Glutamatergic neuron (in vitro differentiated cells): ENCODE measurements at regions not wholly inside any gene's neighbourhood (a gene's known extent, or its start where the extent isn't known, plus 50 kb on each side); places are given as distances from the start of the nearest gene placed in this dataset.
"Not testable (repeated sequence)": the region's sequence is repeated elsewhere in the genome, so short reads cannot be mapped to it uniquely, and the experiment has no call there.

Source experiments
- DNase-seq: peaks from one replicate; pipeline ENCODE4 v3.0.0; 2022
- H3K27ac Mint-ChIP-seq: one replicate; pipeline ENCODE4 v1.8.0; 2020; ENCODE audit warnings: mild to moderate bottlenecking, mixed read lengths, inconsistent platforms; ENCODE audit not compliant: unreplicated experiment
- H3K27me3 Mint-ChIP-seq: one replicate; pipeline ENCODE4 v1.8.0; 2020; ENCODE audit warnings: mild to moderate bottlenecking, moderate library complexity, mixed read lengths, inconsistent platforms; ENCODE audit not compliant: unreplicated experiment
- H3K36me3 Mint-ChIP-seq: one replicate; pipeline ENCODE4 v1.8.0; 2020; ENCODE audit warnings: mild to moderate bottlenecking, mixed read lengths, inconsistent platforms; ENCODE audit not compliant: unreplicated experiment
- H3K4me1 Mint-ChIP-seq: one replicate; pipeline ENCODE4 v1.8.0; 2020; ENCODE audit warnings: mild to moderate bottlenecking, low read depth, mixed read lengths, inconsistent platforms; ENCODE audit not compliant: unreplicated experiment
- H3K4me3 Mint-ChIP-seq: one replicate; pipeline ENCODE4 v1.8.0; 2020; ENCODE audit warnings: mild to moderate bottlenecking, mixed read lengths, inconsistent platforms; ENCODE audit not compliant: unreplicated experiment
- H3K9me3 Mint-ChIP-seq: one replicate; pipeline ENCODE4 v1.8.0; 2020; ENCODE audit warnings: mild to moderate bottlenecking, moderate library complexity, mixed read lengths, inconsistent platforms; ENCODE audit not compliant: unreplicated experiment

GRCh38 chr7:73166152-73166551, 80.3 kb upstream of the SPDYE9 start:
- H3K36me3 Mint-ChIP-seq, H3K27me3 Mint-ChIP-seq, H3K4me3 Mint-ChIP-seq, DNase-seq, H3K9me3 Mint-ChIP-seq, H3K4me1 Mint-ChIP-seq, H3K27ac Mint-ChIP-seq: not testable (repeated sequence)

- H3K27ac Mint-ChIP-seq, H3K36me3 Mint-ChIP-seq, H3K9me3 Mint-ChIP-seq, H3K4me1 Mint-ChIP-seq, DNase-seq, H3K4me3 Mint-ChIP-seq, H3K27me3 Mint-ChIP-seq: not testable (repeated sequence)
Observed at GRCh38 chr7:73162680-73163079, 76.8 kb upstream of the SPDYE9 start.

- not testable (repeated sequence) for H3K9me3 Mint-ChIP-seq
Observed at GRCh38 chr7:73161727-73162126, 75.9 kb upstream of the SPDYE9 start.

GRCh38 chr7:73157169-73157661, 71.4 kb upstream of the SPDYE9 start:
- not testable (repeated sequence) for H3K9me3 Mint-ChIP-seq, DNase-seq, H3K27me3 Mint-ChIP-seq, H3K4me3 Mint-ChIP-seq, H3K27ac Mint-ChIP-seq, H3K36me3 Mint-ChIP-seq, H3K4me1 Mint-ChIP-seq

More at GRCh38 chr7:73161727-73162126, 75.9 kb upstream of the SPDYE9 start:
- not testable (repeated sequence) for H3K27ac Mint-ChIP-seq, H3K4me3 Mint-ChIP-seq, DNase-seq, H3K36me3 Mint-ChIP-seq, H3K4me1 Mint-ChIP-seq, H3K27me3 Mint-ChIP-seq

- not testable (repeated sequence) for H3K27me3 Mint-ChIP-seq, DNase-seq, H3K4me3 Mint-ChIP-seq, H3K36me3 Mint-ChIP-seq, H3K9me3 Mint-ChIP-seq, H3K27ac Mint-ChIP-seq, H3K4me1 Mint-ChIP-seq
Observed at GRCh38 chr7:73156510-73157168, 70.8 kb upstream of the SPDYE9 start.

GRCh38 chr7:73154586-73155038, 68.8 kb upstream of the SPDYE9 start:
- not testable (repeated sequence) for H3K4me3 Mint-ChIP-seq, H3K9me3 Mint-ChIP-seq, H3K36me3 Mint-ChIP-seq, H3K4me1 Mint-ChIP-seq, H3K27ac Mint-ChIP-seq, H3K27me3 Mint-ChIP-seq
- DNase-seq = peak; percentile 82

GRCh38 chr7:73153921-73154585, 68.2 kb upstream of the SPDYE9 start:
- H3K4me3 Mint-ChIP-seq, H3K27me3 Mint-ChIP-seq, H3K36me3 Mint-ChIP-seq, H3K27ac Mint-ChIP-seq, H3K4me1 Mint-ChIP-seq, H3K9me3 Mint-ChIP-seq: not testable (repeated sequence)
- peak; percentile 17 for DNase-seq

- not testable (repeated sequence) for H3K4me3 Mint-ChIP-seq, H3K9me3 Mint-ChIP-seq, H3K36me3 Mint-ChIP-seq, H3K4me1 Mint-ChIP-seq, H3K27ac Mint-ChIP-seq, DNase-seq, H3K27me3 Mint-ChIP-seq
Observed at GRCh38 chr7:73148570-73148969, 62.7 kb upstream of the SPDYE9 start.

DNA sequence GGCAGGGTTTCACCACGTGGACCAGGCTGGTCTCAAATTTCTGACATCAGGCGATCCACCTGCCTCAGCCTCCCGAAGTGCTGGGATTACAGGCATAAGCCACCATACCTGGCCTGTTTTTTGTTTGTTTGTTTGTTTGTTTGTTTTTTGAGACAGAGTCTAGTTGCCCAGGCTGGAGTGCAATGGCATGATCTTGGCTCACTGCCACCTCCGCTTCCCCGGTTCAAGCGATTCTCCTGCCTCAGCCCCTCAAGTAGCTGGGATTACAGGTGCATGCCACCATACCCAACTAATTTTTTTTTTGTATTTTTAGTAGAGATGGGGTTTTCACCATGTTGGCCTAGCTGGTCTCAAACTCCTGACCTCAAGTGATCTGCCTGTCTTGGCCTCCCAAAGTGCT, 61.8 kb upstream of the SPDYE9 start:
- H3K4me3 Mint-ChIP-seq, H3K36me3 Mint-ChIP-seq, H3K27me3 Mint-ChIP-seq, H3K4me1 Mint-ChIP-seq, H3K9me3 Mint-ChIP-seq, DNase-seq, H3K27ac Mint-ChIP-seq: not testable (repeated sequence)

- H3K4me3 Mint-ChIP-seq, H3K4me1 Mint-ChIP-seq, DNase-seq, H3K9me3 Mint-ChIP-seq, H3K27ac Mint-ChIP-seq, H3K27me3 Mint-ChIP-seq, H3K36me3 Mint-ChIP-seq: not testable (repeated sequence)
Observed at GRCh38 chr7:73143993-73144392, 58.2 kb upstream of the SPDYE9 start.

- not testable (repeated sequence) for H3K4me3 Mint-ChIP-seq, H3K27me3 Mint-ChIP-seq, H3K9me3 Mint-ChIP-seq
Observed at GRCh38 chr7:73137922-73138321, 52.1 kb upstream of the SPDYE9 start.

More at GRCh38 chr7:73137922-73138321, 52.1 kb upstream of the SPDYE9 start:
- H3K36me3 Mint-ChIP-seq, H3K27ac Mint-ChIP-seq, DNase-seq, H3K4me1 Mint-ChIP-seq: not testable (repeated sequence)
